Hepatocyte (in vitro differentiated cells): ENCODE measurements at regions not wholly inside any gene's neighbourhood (a gene's known extent, or its start where the extent isn't known, plus 50 kb on each side); places are given as distances from the start of the nearest gene placed in this dataset.

Source experiments
- DNase-seq: peaks from one replicate; pipeline ENCODE4 v3.0.0-alpha.2; 2016; ENCODE audit warnings: low spot score
- H2AFZ ChIP-seq: fragments of 200-600 bp; sonication (generic); 2 replicates; pipeline ENCODE4 v1.6.0; 2016; ENCODE audit warnings: antibody characterized with exemption, mild to moderate bottlenecking
- H3K27ac ChIP-seq: fragments of 200-600 bp; sonication (generic); 2 replicates; pipeline ENCODE4 v1.5.1; 2016; ENCODE audit warnings: mild to moderate bottlenecking
- H3K27me3 ChIP-seq: fragments of 200-600 bp; sonication (generic); 2 replicates; pipeline ENCODE4 v1.6.1; 2016
- H3K36me3 ChIP-seq: fragments of 200-600 bp; sonication (generic); replicated peaks from 2 replicates; pipeline ENCODE4 v1.5.1; 2016; ENCODE audit warnings: low read depth; ENCODE audit not compliant: insufficient read depth
- H3K4me1 ChIP-seq: fragments of 200-600 bp; sonication (generic); 2 replicates; pipeline ENCODE4 v1.5.1; 2016; ENCODE audit warnings: mild to moderate bottlenecking, moderate library complexity; ENCODE audit not compliant: insufficient read depth
- H3K4me2 ChIP-seq: fragments of 200-600 bp; sonication (generic); 2 replicates; pipeline ENCODE4 v1.6.0; 2016
- H3K4me3 ChIP-seq: fragments of 200-600 bp; sonication (generic); 2 replicates; pipeline ENCODE4 v1.5.1; 2016; ENCODE audit warnings: mild to moderate bottlenecking
- H3K79me2 ChIP-seq: fragments of 200-600 bp; sonication (generic); 2 replicates; pipeline ENCODE4 v1.6.0; 2017; ENCODE audit warnings: mild to moderate bottlenecking
- H3K9me2 ChIP-seq: fragments of 200-600 bp; sonication (generic); replicated peaks from 2 replicates; pipeline ENCODE4 v1.6.0; 2017; ENCODE audit warnings: mild to moderate bottlenecking; ENCODE audit not compliant: insufficient read depth
- H3K9me3 ChIP-seq: fragments of 200-600 bp; sonication (generic); 2 replicates; pipeline ENCODE4 v1.5.1; 2016; ENCODE audit warnings: low read depth, mild to moderate bottlenecking
- H4K20me1 ChIP-seq: fragments of 200-600 bp; sonication (generic); 2 replicates; pipeline ENCODE4 v1.6.0; 2016; ENCODE audit warnings: mild to moderate bottlenecking; ENCODE audit not compliant: insufficient read depth, poor library complexity, severe bottlenecking
- CTCF ChIP-seq: fragments of 200-600 bp; sonication (generic); IDR thresholded peaks from 2 replicates; pipeline ENCODE4 v1.5.1; 2016; ENCODE audit warnings: antibody characterized with exemption, mild to moderate bottlenecking; ENCODE audit not compliant: poor library complexity
- EZH2 ChIP-seq: fragments of 200-600 bp; sonication (generic); IDR thresholded peaks from 2 replicates; pipeline ENCODE4 v1.6.1; 2016; ENCODE audit warnings: antibody characterized with exemption, mild to moderate bottlenecking, borderline replicate concordance
- EZH2phosphoT487 ChIP-seq: fragments of 200-600 bp; sonication (generic); IDR thresholded peaks from one replicate; pipeline ENCODE4 v1.6.1; 2018; ENCODE audit warnings: antibody characterized with exemption, mild to moderate bottlenecking, low read depth, moderate library complexity; ENCODE audit not compliant: unreplicated experiment, severe bottlenecking
- WGBS: methylation state at CpG from one replicate; pipeline ENCODE4 v1.1.6; 2016; ENCODE audit warnings: low lambda C conversion rate; ENCODE audit errors: missing lambda C conversion rate; 5-methylcytosine and 5-hydroxymethylcytosine counted together

GRCh38 chr5:145084834-145085233 lies 750.3 kb downstream of the PRELID2 start:
- H3K4me3 ChIP-seq = no peak overlapping the region
- H3K27me3 ChIP-seq = no peaks in the 10 kb centered on the region
- H3K27ac ChIP-seq = no peak overlapping the region
- WGBS = 79% methylated on average over 2 of the region's 2 CpGs
- H4K20me1 ChIP-seq = no peaks in the 10 kb centered on the region
- DNase-seq = no peak
- H3K4me2 ChIP-seq = no peak overlapping the region
- no peaks in the 10 kb centered on the region for H3K36me3 ChIP-seq
- no peaks in the 10 kb centered on the region for H3K9me3 ChIP-seq
- H3K9me2 ChIP-seq = no peaks in the 10 kb centered on the region
- H3K79me2 ChIP-seq = no peaks in the 10 kb centered on the region
- H2AFZ ChIP-seq = no peak overlapping the region
- TF ChIP-seq CTCF = no peak
- TF ChIP-seq EZH2 = no peak
- no peak for TF ChIP-seq EZH2phosphoT487
- no peaks in the 10 kb centered on the region for H3K4me1 ChIP-seq

- Histone ChIP-seq H3K36me3 (no peaks in the 10 kb centered on the region), H3K27ac (no peak overlapping the region), H3K9me3 (no peaks in the 10 kb centered on the region), H3K79me2 (no peaks in the 10 kb centered on the region), H3K9me2 (no peaks in the 10 kb centered on the region), H4K20me1 (no peaks in the 10 kb centered on the region), H3K4me2 (no peak overlapping the region), H3K4me1 (no peaks in the 10 kb centered on the region), H3K27me3 (no peaks in the 10 kb centered on the region), H2AFZ (no peak overlapping the region), H3K4me3 (no peak overlapping the region)
- no peak for DNase-seq
- TF ChIP-seq EZH2phosphoT487 (no peak), CTCF (no peak), EZH2 (no peak)
- 91% methylated on average over 6 of the region's 6 CpGs for WGBS
These were observed 758.1 kb downstream of the PRELID2 start for GRCh38 chr5:145077028-145077427.

GRCh38 chr5:145076040-145076439 lies 759.1 kb downstream of the PRELID2 start:
- Histone ChIP-seq H3K27me3 (no peaks in the 10 kb centered on the region), H4K20me1 (no peaks in the 10 kb centered on the region), H3K9me3 (no peaks in the 10 kb centered on the region), H3K79me2 (no peaks in the 10 kb centered on the region), H3K4me1 (no peaks in the 10 kb centered on the region), H3K9me2 (no peaks in the 10 kb centered on the region), H3K27ac (no peak overlapping the region), H3K36me3 (no peaks in the 10 kb centered on the region), H2AFZ (no peak overlapping the region), H3K4me2 (no peak overlapping the region), H3K4me3 (no peak overlapping the region)
- DNase-seq = no peak
- TF ChIP-seq EZH2phosphoT487 = no peak
- no peak for TF ChIP-seq CTCF
- TF ChIP-seq EZH2 = no peak

- H3K4me1 ChIP-seq = no peaks in the 10 kb centered on the region
- no peak overlapping the region for H3K4me3 ChIP-seq
- no peak overlapping the region for H3K4me2 ChIP-seq
- no peaks in the 10 kb centered on the region for H4K20me1 ChIP-seq
- H3K36me3 ChIP-seq = no peaks in the 10 kb centered on the region
- no peak for DNase-seq
- H3K9me2 ChIP-seq = no peaks in the 10 kb centered on the region
- 42% methylated on average over 1 of the region's 1 CpG for WGBS
- TF ChIP-seq EZH2 (no peak), CTCF (no peak), EZH2phosphoT487 (no peak)
- no peaks in the 10 kb centered on the region for H3K27me3 ChIP-seq
- H3K79me2 ChIP-seq = no peaks in the 10 kb centered on the region
- H2AFZ ChIP-seq = no peak overlapping the region
- no peak overlapping the region for H3K27ac ChIP-seq
- no peaks in the 10 kb centered on the region for H3K9me3 ChIP-seq
These were observed 762.3 kb downstream of the PRELID2 start for GRCh38 chr5:145072889-145073288.
